ENCODE measurements at regions not wholly inside any gene's neighbourhood (a gene's known extent, or its start where the extent isn't known, plus 50 kb on each side); places are given as distances from the start of the nearest gene placed in this dataset.
"Not testable (repeated sequence)": the region's sequence is repeated elsewhere in the genome, so short reads cannot be mapped to it uniquely, and the experiment has no call there.

DNA sequence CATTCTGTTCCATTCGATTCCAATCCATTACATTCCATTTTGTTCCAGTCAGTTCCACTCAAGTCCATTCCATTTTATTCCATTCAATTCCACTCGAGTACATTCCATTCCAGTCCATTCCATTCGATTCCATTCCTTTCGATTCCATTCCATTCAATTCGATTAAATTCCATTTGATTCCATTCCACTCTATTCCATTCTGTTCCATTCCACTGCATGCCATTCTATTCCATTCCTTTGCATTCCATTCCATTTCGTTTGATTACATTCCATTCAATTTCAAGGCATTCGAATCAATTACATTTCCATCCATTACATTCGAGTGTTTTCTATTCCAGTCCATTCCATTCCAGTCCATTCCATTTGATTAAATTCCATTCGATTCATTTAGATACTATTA lies 2590.9 kb upstream of the TPTE start:
- H3K4me1 ChIP-seq (ENCODE audit: insufficient read depth, low read length); H4K20me1 ChIP-seq (ENCODE audit: low read length); H3K27ac ChIP-seq (ENCODE audit: low read length); BruUV-seq (replicated peaks); H3K4me2 ChIP-seq (ENCODE audit: low read length); H3K27me3 ChIP-seq (ENCODE audit: low read length); ATAC-seq; H3K9ac ChIP-seq (ENCODE audit: low read length); H3K36me3 ChIP-seq (ENCODE audit: low read depth, low read length); intact Hi-C loops (cut with micrococcal nuclease); H3K4me3 ChIP-seq (ENCODE audit: low read length); H3F3A ChIP-seq (ENCODE audit: low read length, unreplicated experiment); CTCF ChIA-PET; H2AFZ ChIP-seq (ENCODE audit: low read length); POLR2A ChIA-PET (ENCODE audit: unreplicated experiment); DNase-seq; H3K9me2 ChIP-seq (replicated peaks; ENCODE audit: low read length); H3K79me2 ChIP-seq (ENCODE audit: low read length): not testable (repeated sequence)
- H3K9me3 ChIP-seq (ENCODE audit: low read length), result peaks cover 82% of the 10 kb centered on the region

DNA sequence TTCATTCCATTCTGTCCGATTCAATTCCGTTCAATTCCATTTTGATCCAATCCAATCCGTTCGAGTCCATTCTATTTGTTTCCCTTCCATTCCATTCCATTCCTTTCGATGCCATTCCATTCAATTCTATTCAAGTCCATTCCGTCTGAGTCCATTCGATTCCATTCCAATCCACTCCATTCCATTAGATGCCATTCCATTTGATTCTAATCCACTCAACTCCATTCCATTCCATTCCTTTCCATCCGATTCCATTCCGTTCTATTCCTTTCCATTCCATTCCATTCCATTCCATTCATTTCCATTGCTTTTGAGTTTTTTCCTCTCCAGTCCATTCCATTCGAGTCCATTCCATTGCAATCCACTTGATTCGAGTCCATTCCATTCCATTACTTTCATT lies 2589.3 kb upstream of the TPTE start:
- H3K27me3 ChIP-seq (ENCODE audit: low read length); H3K4me1 ChIP-seq (ENCODE audit: insufficient read depth, low read length); H3K9me2 ChIP-seq (replicated peaks; ENCODE audit: low read length); H2AFZ ChIP-seq (ENCODE audit: low read length); intact Hi-C loops (cut with micrococcal nuclease); H3K4me3 ChIP-seq (ENCODE audit: low read length); H3K36me3 ChIP-seq (ENCODE audit: low read depth, low read length); CTCF ChIA-PET; H3K27ac ChIP-seq (ENCODE audit: low read length); H3K79me2 ChIP-seq (ENCODE audit: low read length); BruUV-seq (replicated peaks); H3F3A ChIP-seq (ENCODE audit: low read length, unreplicated experiment); DNase-seq; ATAC-seq; H3K9ac ChIP-seq (ENCODE audit: low read length); H4K20me1 ChIP-seq (ENCODE audit: low read length); H3K4me2 ChIP-seq (ENCODE audit: low read length); POLR2A ChIA-PET (ENCODE audit: unreplicated experiment): not testable (repeated sequence)
- peaks cover 98% of the 10 kb centered on the region for H3K9me3 ChIP-seq (ENCODE audit: low read length)

DNA sequence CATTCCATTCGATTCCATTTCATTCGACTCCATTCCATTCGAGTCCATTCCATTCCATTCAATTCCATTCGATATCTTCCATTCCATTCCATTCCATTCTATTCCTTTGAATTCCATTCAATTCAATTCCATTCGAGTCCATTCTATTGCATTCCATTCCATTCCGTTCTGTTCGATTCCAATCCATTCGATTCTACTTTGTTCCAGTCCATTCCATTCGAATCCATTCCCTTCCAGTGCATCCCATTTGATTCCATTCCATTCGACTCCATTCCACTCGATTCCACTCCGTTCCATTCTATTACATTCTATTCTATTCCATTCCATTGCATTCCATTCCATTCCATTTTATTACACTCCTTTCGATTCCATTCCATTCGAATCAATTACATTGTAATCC lies 2588.5 kb upstream of the TPTE start:
- CTCF ChIA-PET; H3K79me2 ChIP-seq (ENCODE audit: low read length); H3K4me1 ChIP-seq (ENCODE audit: insufficient read depth, low read length); H3K9ac ChIP-seq (ENCODE audit: low read length); H2AFZ ChIP-seq (ENCODE audit: low read length); DNase-seq; H3K4me2 ChIP-seq (ENCODE audit: low read length); H3K9me2 ChIP-seq (replicated peaks; ENCODE audit: low read length); H3F3A ChIP-seq (ENCODE audit: low read length, unreplicated experiment); H3K36me3 ChIP-seq (ENCODE audit: low read depth, low read length); ATAC-seq; H3K27ac ChIP-seq (ENCODE audit: low read length); intact Hi-C loops (cut with micrococcal nuclease); H3K4me3 ChIP-seq (ENCODE audit: low read length); POLR2A ChIA-PET (ENCODE audit: unreplicated experiment); H3K27me3 ChIP-seq (ENCODE audit: low read length); BruUV-seq (replicated peaks); H4K20me1 ChIP-seq (ENCODE audit: low read length): not testable (repeated sequence)
- H3K9me3 ChIP-seq (ENCODE audit: low read length), result peaks cover 98% of the 10 kb centered on the region

DNA sequence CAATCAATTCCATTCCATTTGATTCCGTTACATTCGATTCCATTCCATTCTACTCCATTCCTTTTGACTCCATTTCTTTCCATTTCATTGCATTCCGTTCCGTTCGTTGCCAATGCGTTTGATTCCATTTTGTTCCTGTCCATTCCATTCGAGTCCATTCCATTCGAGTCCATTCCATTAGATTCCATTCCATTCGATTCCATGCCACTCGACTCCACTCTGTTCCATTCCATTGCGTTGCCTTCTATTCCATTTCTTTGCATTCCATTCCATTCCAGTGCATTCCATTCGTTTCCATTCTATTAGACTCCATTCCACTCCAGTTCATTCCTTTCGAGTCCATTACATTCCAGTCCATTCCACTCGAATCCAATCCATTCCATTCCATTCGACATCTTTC lies 2587.5 kb upstream of the TPTE start:
- no peak for DNase-seq
- Histone ChIP-seq H3K36me3 (ENCODE audit: low read depth, low read length) (peaks cover 4% of the 10 kb centered on the region; the same call in 1 of the 2 replicates), H3K79me2 (ENCODE audit: low read length) (no peaks in the 10 kb centered on the region), H3K4me2 (ENCODE audit: low read length) (no peak overlapping the region), H3K9me3 (ENCODE audit: low read length) (peaks cover 98% of the 10 kb centered on the region), H3F3A (ENCODE audit: low read length, unreplicated experiment) (no peaks in the 10 kb centered on the region), H3K27ac (ENCODE audit: low read length) (no peak overlapping the region), H3K4me1 (ENCODE audit: insufficient read depth, low read length) (no peaks in the 10 kb centered on the region), H4K20me1 (ENCODE audit: low read length) (no peaks in the 10 kb centered on the region), H3K4me3 (ENCODE audit: low read length) (no peak overlapping the region), H3K9ac (ENCODE audit: low read length) (no peak overlapping the region), H3K9me2 (replicated peaks; ENCODE audit: low read length) (no peaks in the 10 kb centered on the region), H2AFZ (ENCODE audit: low read length) (no peak overlapping the region), H3K27me3 (ENCODE audit: low read length) (no peaks in the 10 kb centered on the region)
- TF ChIP-seq EZH2 (IDR thresholded peaks at IDR 0.05; ENCODE audit: low read length, unreplicated experiment), result no peak
- TF ChIP-seq, protein P1, sequence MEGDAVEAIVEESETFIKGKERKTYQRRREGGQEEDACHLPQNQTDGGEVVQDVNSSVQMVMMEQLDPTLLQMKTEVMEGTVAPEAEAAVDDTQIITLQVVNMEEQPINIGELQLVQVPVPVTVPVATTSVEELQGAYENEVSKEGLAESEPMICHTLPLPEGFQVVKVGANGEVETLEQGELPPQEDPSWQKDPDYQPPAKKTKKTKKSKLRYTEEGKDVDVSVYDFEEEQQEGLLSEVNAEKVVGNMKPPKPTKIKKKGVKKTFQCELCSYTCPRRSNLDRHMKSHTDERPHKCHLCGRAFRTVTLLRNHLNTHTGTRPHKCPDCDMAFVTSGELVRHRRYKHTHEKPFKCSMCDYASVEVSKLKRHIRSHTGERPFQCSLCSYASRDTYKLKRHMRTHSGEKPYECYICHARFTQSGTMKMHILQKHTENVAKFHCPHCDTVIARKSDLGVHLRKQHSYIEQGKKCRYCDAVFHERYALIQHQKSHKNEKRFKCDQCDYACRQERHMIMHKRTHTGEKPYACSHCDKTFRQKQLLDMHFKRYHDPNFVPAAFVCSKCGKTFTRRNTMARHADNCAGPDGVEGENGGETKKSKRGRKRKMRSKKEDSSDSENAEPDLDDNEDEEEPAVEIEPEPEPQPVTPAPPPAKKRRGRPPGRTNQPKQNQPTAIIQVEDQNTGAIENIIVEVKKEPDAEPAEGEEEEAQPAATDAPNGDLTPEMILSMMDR (conservative IDR thresholded peaks at IDR 0.05; ENCODE audit: low read depth, low read length), result no peak
- TF ChIP-seq EZH2phosphoT487 (IDR thresholded peaks at IDR 0.05; ENCODE audit: borderline replicate concordance, low read length), result no peak
- ATAC-seq, result no peak
- CTCF ChIA-PET, result no interaction called here
- POLR2A ChIA-PET (ENCODE audit: unreplicated experiment), result no interaction called here
- no TSS peak for BruUV-seq (replicated peaks)
- intact Hi-C loops (cut with micrococcal nuclease), result no loop called here

DNA sequence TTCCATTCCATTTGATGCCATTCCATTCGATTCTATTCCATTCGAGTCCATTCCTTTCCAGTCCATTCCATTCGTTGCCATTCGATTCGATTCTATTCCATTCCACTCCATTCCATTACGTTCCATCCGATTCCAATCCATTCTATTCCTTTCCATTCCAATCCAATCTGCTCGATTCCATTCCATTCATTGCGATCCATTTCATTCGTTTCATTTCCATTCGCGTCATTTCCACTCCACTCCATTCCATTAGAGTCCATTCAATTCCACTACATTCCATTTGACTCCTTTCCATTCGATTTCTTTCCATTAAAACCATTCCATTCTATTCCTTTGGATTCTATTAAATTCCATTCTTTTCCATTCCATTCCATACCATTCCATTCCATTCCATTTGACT lies 2584.1 kb upstream of the TPTE start:
- ATAC-seq; BruUV-seq (replicated peaks); intact Hi-C loops (cut with micrococcal nuclease): not testable (repeated sequence)

DNA sequence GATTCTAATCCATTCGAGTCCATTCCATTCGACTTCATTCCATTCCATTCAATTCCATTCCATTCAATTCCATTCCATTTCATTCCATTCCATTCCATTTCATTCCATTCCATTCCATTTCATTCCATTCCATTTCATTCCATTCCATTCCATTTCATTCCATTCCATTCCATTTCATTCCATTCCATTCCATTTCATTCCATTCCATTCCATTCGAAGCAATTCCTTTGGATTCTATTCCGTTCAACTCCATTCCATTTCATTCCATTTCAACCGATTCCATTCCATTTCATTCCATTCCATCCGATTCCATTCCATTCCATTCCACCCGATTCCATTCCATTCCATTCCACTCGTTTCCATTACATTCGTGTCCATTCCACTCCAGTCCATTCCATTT lies 2583.2 kb upstream of the TPTE start:
- H3K27ac ChIP-seq (ENCODE audit: low read length); H3K9ac ChIP-seq (ENCODE audit: low read length); H3K4me1 ChIP-seq (ENCODE audit: insufficient read depth, low read length); H3K36me3 ChIP-seq (ENCODE audit: low read depth, low read length); ATAC-seq; H3K4me2 ChIP-seq (ENCODE audit: low read length); H3K4me3 ChIP-seq (ENCODE audit: low read length); DNase-seq; BruUV-seq (replicated peaks); H3K27me3 ChIP-seq (ENCODE audit: low read length); H4K20me1 ChIP-seq (ENCODE audit: low read length); intact Hi-C loops (cut with micrococcal nuclease); H3K79me2 ChIP-seq (ENCODE audit: low read length); CTCF ChIA-PET; H3K9me2 ChIP-seq (replicated peaks; ENCODE audit: low read length); H3F3A ChIP-seq (ENCODE audit: low read length, unreplicated experiment); H2AFZ ChIP-seq (ENCODE audit: low read length); POLR2A ChIA-PET (ENCODE audit: unreplicated experiment): not testable (repeated sequence)
- peaks cover 99% of the 10 kb centered on the region for H3K9me3 ChIP-seq (ENCODE audit: low read length)

More for the DNA sequence above, 2584.1 kb upstream of the TPTE start:
- H2AFZ ChIP-seq (ENCODE audit: low read length); H3K4me3 ChIP-seq (ENCODE audit: low read length); H3K36me3 ChIP-seq (ENCODE audit: low read depth, low read length); H3F3A ChIP-seq (ENCODE audit: low read length, unreplicated experiment); CTCF ChIA-PET; H3K9me2 ChIP-seq (replicated peaks; ENCODE audit: low read length); H3K27ac ChIP-seq (ENCODE audit: low read length); POLR2A ChIA-PET (ENCODE audit: unreplicated experiment); H4K20me1 ChIP-seq (ENCODE audit: low read length); H3K4me2 ChIP-seq (ENCODE audit: low read length); DNase-seq; H3K79me2 ChIP-seq (ENCODE audit: low read length); H3K4me1 ChIP-seq (ENCODE audit: insufficient read depth, low read length); H3K27me3 ChIP-seq (ENCODE audit: low read length); H3K9ac ChIP-seq (ENCODE audit: low read length): not testable (repeated sequence)
- peaks cover 99% of the 10 kb centered on the region for H3K9me3 ChIP-seq (ENCODE audit: low read length)

Data from PC-3 (cell line).